ENCODE measurements at regions not wholly inside any gene's neighbourhood (a gene's known extent, or its start where the extent isn't known, plus 50 kb on each side); places are given as distances from the start of the nearest gene placed in this dataset.

GRCh38 chr10:78778444-78779338, 290.1 kb upstream of the ZMIZ1 start:
- Histone ChIP-seq H3K27ac (ENCODE audit: low read depth, low read length) (no peak overlapping the region), H3K36me3 (ENCODE audit: insufficient read depth, low read length) (no peaks in the 10 kb centered on the region), H3K4me3 (ENCODE audit: low read length) (no peak overlapping the region), H3K27me3 (ENCODE audit: insufficient read depth, low read length, poor library complexity, severe bottlenecking) (no peaks in the 10 kb centered on the region), H3K4me1 (ENCODE audit: insufficient read depth, low read length) (no peaks in the 10 kb centered on the region), H3K9me3 (ENCODE audit: low read length) (no peaks in the 10 kb centered on the region)
- POLR2A ChIA-PET: no interaction called here
- Mint-ChIP-seq H3K36me3 (no peaks in the 10 kb centered on the region), H3K4me1 (no peaks in the 10 kb centered on the region), H3K27ac (no peak overlapping the region), H3K27me3 (peaks cover 9 to 15% of the 10 kb centered on the region in 2 donors), H3K9me3 (no peaks in the 10 kb centered on the region), H3K4me3 (no peak overlapping the region)
- CTCF ChIA-PET: interaction anchor here (1.3 to 1.5 kb wide), 2 partner anchors 417 to 731 kb away, joined by 3 read pairs; no protein-coding TSS in a partner anchor
- no peak for DNase-seq

GRCh38 chr10:78779339-78779955, 289.3 kb upstream of the ZMIZ1 start:
- Mint-ChIP-seq H3K36me3 (no peaks in the 10 kb centered on the region), H3K27me3 (peaks cover 9 to 22% of the 10 kb centered on the region in 2 donors), H3K9me3 (no peaks in the 10 kb centered on the region), H3K4me3 (no peak overlapping the region), H3K4me1 (no peaks in the 10 kb centered on the region), H3K27ac (no peak overlapping the region)
- Histone ChIP-seq H3K9me3 (ENCODE audit: low read length) (no peaks in the 10 kb centered on the region), H3K36me3 (ENCODE audit: insufficient read depth, low read length) (no peaks in the 10 kb centered on the region), H3K27me3 (ENCODE audit: insufficient read depth, low read length, poor library complexity, severe bottlenecking) (no peaks in the 10 kb centered on the region), H3K27ac (ENCODE audit: low read depth, low read length) (no peak overlapping the region), H3K4me1 (ENCODE audit: insufficient read depth, low read length) (no peaks in the 10 kb centered on the region), H3K4me3 (ENCODE audit: low read length) (no peak overlapping the region)
- no peak for DNase-seq
- ChIA-PET POLR2A (no interaction called here), CTCF (interaction anchor here (1.5 kb wide), 1 partner anchor 732 kb away, joined by 3 read pairs; no protein-coding TSS in a partner anchor)

DNA sequence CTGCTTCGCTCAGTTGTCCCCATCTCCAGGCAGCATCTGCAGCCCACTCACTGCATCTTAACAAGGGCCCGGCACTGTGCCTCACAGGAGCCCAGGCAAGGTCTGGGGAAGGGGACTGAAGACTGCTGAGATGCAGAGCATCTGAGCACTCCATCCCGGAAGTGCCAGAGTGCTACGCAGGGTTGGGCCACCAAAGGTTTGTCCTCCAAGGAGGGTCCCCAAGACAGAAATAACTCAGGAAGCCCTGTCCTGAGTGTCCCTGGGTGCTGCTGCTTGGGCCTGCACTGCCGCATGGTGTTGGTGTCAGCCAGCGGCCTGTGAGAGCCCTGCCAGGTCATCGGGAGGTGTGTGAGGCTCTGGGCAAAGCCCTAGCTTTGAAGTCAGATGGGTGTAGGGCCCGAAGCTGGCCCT, 288.2 kb upstream of the ZMIZ1 start:
- H3K27ac ChIP-seq (ENCODE audit: low read depth, low read length): no peak overlapping the region
- no peaks in the 10 kb centered on the region for H3K9me3 ChIP-seq (ENCODE audit: low read length)
- H3K4me3 ChIP-seq (ENCODE audit: low read length): no peak overlapping the region
- H3K4me3 Mint-ChIP-seq: no peak overlapping the region
- H3K36me3 Mint-ChIP-seq: no peaks in the 10 kb centered on the region
- no peaks in the 10 kb centered on the region for H3K4me1 Mint-ChIP-seq
- no peaks in the 10 kb centered on the region for H3K4me1 ChIP-seq (ENCODE audit: insufficient read depth, low read length)
- H3K27me3 Mint-ChIP-seq: peaks cover 9 to 22% of the 10 kb centered on the region in 2 donors
- H3K9me3 Mint-ChIP-seq: no peaks in the 10 kb centered on the region
- POLR2A ChIA-PET: no interaction called here
- DNase-seq: no peak
- no peaks in the 10 kb centered on the region for H3K27me3 ChIP-seq (ENCODE audit: insufficient read depth, low read length, poor library complexity, severe bottlenecking)
- no peaks in the 10 kb centered on the region for H3K36me3 ChIP-seq (ENCODE audit: insufficient read depth, low read length)
- H3K27ac Mint-ChIP-seq: no peak overlapping the region
- CTCF ChIA-PET: no interaction called here

- Histone ChIP-seq H3K27ac (ENCODE audit: low read depth, low read length) (no peak overlapping the region), H3K9me3 (ENCODE audit: low read length) (no peaks in the 10 kb centered on the region), H3K27me3 (ENCODE audit: insufficient read depth, low read length, poor library complexity, severe bottlenecking) (no peaks in the 10 kb centered on the region), H3K4me3 (ENCODE audit: low read length) (no peak overlapping the region), H3K36me3 (ENCODE audit: insufficient read depth, low read length) (no peaks in the 10 kb centered on the region), H3K4me1 (ENCODE audit: insufficient read depth, low read length) (no peaks in the 10 kb centered on the region)
- DNase-seq: no peak
- H3K4me1 Mint-ChIP-seq: no peaks in the 10 kb centered on the region
- ChIA-PET CTCF (no interaction called here), POLR2A (interaction anchor here (0.6 kb wide), 1 partner anchor 31 kb away, joined by 3 read pairs; no protein-coding TSS in a partner anchor)
- no peak overlapping the region for H3K4me3 Mint-ChIP-seq
- no peaks in the 10 kb centered on the region for H3K36me3 Mint-ChIP-seq
- H3K9me3 Mint-ChIP-seq: no peaks in the 10 kb centered on the region
- peaks cover 9 to 22% of the 10 kb centered on the region in 2 donors for H3K27me3 Mint-ChIP-seq
- no peak overlapping the region for H3K27ac Mint-ChIP-seq
Observed at GRCh38 chr10:78781251-78781913, 287.4 kb upstream of the ZMIZ1 start.

- ChIA-PET POLR2A (interaction anchor here (0.6 kb wide), 1 partner anchor 31 kb away, joined by 3 read pairs; no protein-coding TSS in a partner anchor), CTCF (interaction anchor here (0.8 kb wide), 1 partner anchor 288 kb away, joined by 3 read pairs; no protein-coding TSS in a partner anchor)
- Mint-ChIP-seq H3K9me3 (no peaks in the 10 kb centered on the region), H3K4me3 (no peak overlapping the region), H3K27ac (no peak overlapping the region), H3K27me3 (peaks cover 9 to 22% of the 10 kb centered on the region in 2 donors), H3K36me3 (no peaks in the 10 kb centered on the region), H3K4me1 (no peaks in the 10 kb centered on the region)
- H3K36me3 ChIP-seq (ENCODE audit: insufficient read depth, low read length): no peaks in the 10 kb centered on the region
- H3K4me3 ChIP-seq (ENCODE audit: low read length): no peak overlapping the region
- DNase-seq: no peak
- no peak overlapping the region for H3K27ac ChIP-seq (ENCODE audit: low read depth, low read length)
- no peaks in the 10 kb centered on the region for H3K4me1 ChIP-seq (ENCODE audit: insufficient read depth, low read length)
- H3K27me3 ChIP-seq (ENCODE audit: insufficient read depth, low read length, poor library complexity, severe bottlenecking): no peaks in the 10 kb centered on the region
- no peaks in the 10 kb centered on the region for H3K9me3 ChIP-seq (ENCODE audit: low read length)
Observed at GRCh38 chr10:78781991-78782390, 286.8 kb upstream of the ZMIZ1 start.

- Mint-ChIP-seq H3K27ac (no peak overlapping the region), H3K4me3 (no peak overlapping the region), H3K27me3 (peaks cover 9 to 22% of the 10 kb centered on the region in 2 donors), H3K4me1 (no peaks in the 10 kb centered on the region), H3K36me3 (no peaks in the 10 kb centered on the region), H3K9me3 (no peaks in the 10 kb centered on the region)
- no peaks in the 10 kb centered on the region for H3K9me3 ChIP-seq (ENCODE audit: low read length)
- H3K27ac ChIP-seq (ENCODE audit: low read depth, low read length): no peak overlapping the region
- H3K36me3 ChIP-seq (ENCODE audit: insufficient read depth, low read length): no peaks in the 10 kb centered on the region
- ChIA-PET CTCF (interaction anchor here (0.8 kb wide), 1 partner anchor 287 kb away, joined by 3 read pairs; no protein-coding TSS in a partner anchor), POLR2A (no interaction called here)
- no peak overlapping the region for H3K4me3 ChIP-seq (ENCODE audit: low read length)
- H3K27me3 ChIP-seq (ENCODE audit: insufficient read depth, low read length, poor library complexity, severe bottlenecking): no peaks in the 10 kb centered on the region
- no peak for DNase-seq
- H3K4me1 ChIP-seq (ENCODE audit: insufficient read depth, low read length): no peaks in the 10 kb centered on the region
Observed at GRCh38 chr10:78782441-78782840, 286.3 kb upstream of the ZMIZ1 start.

DNA sequence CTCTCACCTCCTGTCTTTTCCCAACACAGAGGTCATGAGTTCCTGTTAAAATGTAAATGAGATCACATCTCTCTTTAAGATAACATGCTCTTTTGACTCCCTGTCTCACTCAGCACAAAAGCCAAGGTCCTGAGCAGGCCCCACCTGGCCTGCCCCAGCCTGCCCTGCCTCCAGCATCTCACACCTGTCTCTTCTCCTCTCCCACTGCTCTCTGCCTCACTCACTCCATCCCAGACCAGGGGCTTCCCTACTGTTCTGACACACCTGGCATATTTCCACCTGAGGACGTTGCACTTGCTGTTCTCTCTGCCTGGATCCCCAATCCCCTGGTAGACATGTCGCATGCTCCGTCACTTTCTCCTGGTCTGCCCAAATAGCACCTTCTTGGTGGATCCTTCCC, 285.0 kb upstream of the ZMIZ1 start:
- H3K9me3 Mint-ChIP-seq: no peaks in the 10 kb centered on the region
- no peak overlapping the region for H3K27ac ChIP-seq (ENCODE audit: low read depth, low read length)
- H3K36me3 Mint-ChIP-seq: no peaks in the 10 kb centered on the region
- no peak overlapping the region for H3K27ac Mint-ChIP-seq
- ChIA-PET POLR2A (no interaction called here), CTCF (no interaction called here)
- no peaks in the 10 kb centered on the region for H3K4me1 Mint-ChIP-seq
- no peak overlapping the region for H3K4me3 ChIP-seq (ENCODE audit: low read length)
- H3K4me3 Mint-ChIP-seq: no peak overlapping the region
- H3K36me3 ChIP-seq (ENCODE audit: insufficient read depth, low read length): no peaks in the 10 kb centered on the region
- H3K4me1 ChIP-seq (ENCODE audit: insufficient read depth, low read length): no peaks in the 10 kb centered on the region
- H3K27me3 ChIP-seq (ENCODE audit: insufficient read depth, low read length, poor library complexity, severe bottlenecking): no peaks in the 10 kb centered on the region
- H3K27me3 Mint-ChIP-seq: peaks cover 9 to 22% of the 10 kb centered on the region in 2 donors
- H3K9me3 ChIP-seq (ENCODE audit: low read length): no peaks in the 10 kb centered on the region
- no peak for DNase-seq

DNA sequence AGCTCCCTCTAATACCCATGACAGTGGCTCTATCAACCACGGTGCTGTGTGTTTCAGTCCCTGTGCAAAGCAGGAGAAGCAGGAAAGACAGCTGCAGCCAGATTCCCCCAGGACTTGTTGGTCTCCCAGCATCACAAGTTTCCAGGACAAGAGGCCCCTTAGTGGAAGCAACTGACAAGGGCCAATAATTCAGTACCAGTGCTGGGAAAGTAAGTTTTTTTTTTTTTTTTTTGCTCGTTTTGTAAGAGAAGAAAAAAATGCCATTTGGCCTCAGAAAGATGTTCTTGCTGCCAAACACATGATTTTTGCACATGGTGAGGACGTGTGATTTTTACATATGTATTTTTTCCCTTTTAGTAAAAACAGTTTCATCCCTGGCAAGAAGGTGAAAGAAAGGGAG, 284.2 kb upstream of the ZMIZ1 start:
- Mint-ChIP-seq H3K27ac (peak overlapping the region in 1 of 8 donors; percentile 14), H3K4me3 (no peak overlapping the region), H3K9me3 (no peaks in the 10 kb centered on the region), H3K36me3 (no peaks in the 10 kb centered on the region), H3K4me1 (no peaks in the 10 kb centered on the region), H3K27me3 (peaks cover 8 to 27% of the 10 kb centered on the region in 2 donors)
- no peaks in the 10 kb centered on the region for H3K36me3 ChIP-seq (ENCODE audit: insufficient read depth, low read length)
- H3K4me3 ChIP-seq (ENCODE audit: low read length): no peak overlapping the region
- H3K9me3 ChIP-seq (ENCODE audit: low read length): no peaks in the 10 kb centered on the region
- ChIA-PET POLR2A (no interaction called here), CTCF (no interaction called here)
- no peaks in the 10 kb centered on the region for H3K4me1 ChIP-seq (ENCODE audit: insufficient read depth, low read length)
- no peaks in the 10 kb centered on the region for H3K27me3 ChIP-seq (ENCODE audit: insufficient read depth, low read length, poor library complexity, severe bottlenecking)
- DNase-seq: no peak
- H3K27ac ChIP-seq (ENCODE audit: low read depth, low read length): no peak overlapping the region

Data from CD8-positive, alpha-beta memory T cell (primary cell).